ENCODE measurements at regions not wholly inside any gene's neighbourhood (a gene's known extent, or its start where the extent isn't known, plus 50 kb on each side); places are given as distances from the start of the nearest gene placed in this dataset.

- peaks cover 17% of the 10 kb centered on the region for H3K4me1 ChIP-seq (ENCODE audit: control insufficient read depth, insufficient read depth, low read length)
These were observed 59.5 kb upstream of the RIPOR2 start for GRCh38 chr6:24995270-24995669.

DNA sequence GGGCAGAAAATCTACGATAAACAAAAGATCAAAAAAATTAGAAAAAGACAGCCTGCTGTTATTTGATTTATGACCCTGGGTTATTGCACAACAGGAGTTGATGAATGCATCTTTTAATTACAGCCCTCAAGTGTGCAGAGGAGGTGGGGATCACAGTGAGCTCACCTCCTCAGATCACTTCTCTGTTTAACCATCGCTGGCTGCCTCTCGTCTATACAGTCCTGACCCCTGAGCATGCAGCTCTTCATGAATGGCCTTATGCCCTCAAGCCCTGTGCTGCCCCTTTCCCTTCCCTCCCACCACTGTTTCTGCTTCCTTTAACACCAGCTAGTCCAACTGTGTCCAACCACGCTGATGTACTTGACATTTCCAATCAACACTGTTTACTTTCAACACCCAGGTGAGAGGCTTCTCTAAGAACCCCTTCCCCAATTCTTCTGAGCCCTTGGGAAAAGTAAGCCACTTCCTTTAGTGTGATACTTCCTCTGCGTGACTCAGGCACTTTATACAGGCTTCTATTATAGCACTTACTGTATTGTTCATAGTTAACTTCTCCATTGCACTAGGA is 60.6 kb upstream of the RIPOR2 start:
- Histone ChIP-seq H3K4me3 (ENCODE audit: low read length) (no peak overlapping the region), H3K4me1 (ENCODE audit: control insufficient read depth, insufficient read depth, low read length) (peaks cover 13% of the 10 kb centered on the region), H3K36me3 (ENCODE audit: control insufficient read depth, insufficient read depth, low read length) (peaks cover 2% of the 10 kb centered on the region), H3K27me3 (ENCODE audit: control insufficient read depth, insufficient read depth, low read length) (no peaks in the 10 kb centered on the region), H3K9me3 (ENCODE audit: control insufficient read depth, insufficient read depth, low read length) (no peaks in the 10 kb centered on the region), H3K27ac (ENCODE audit: low read length) (no peak overlapping the region)
- Mint-ChIP-seq H3K9me3 (no peaks in the 10 kb centered on the region), H3K4me1 (peaks cover 39 to 48% of the 10 kb centered on the region in 2 donors), H3K4me3 (no peak overlapping the region), H3K27ac (peak overlapping the region in 1 of 2 donors; percentile 46), H3K27me3 (ENCODE audit: low read depth in 2 of 2) (no peaks in the 10 kb centered on the region), H3K36me3 (no peaks in the 10 kb centered on the region)
- DNase-seq (no peak), ATAC-seq (peak in 1 of 3 donors; percentile 55)
- 42% methylated on average over 5 of the region's 5 CpGs for WGBS (ENCODE audit: insufficient coverage)
- TF ChIP-seq CTCF (IDR thresholded peaks at IDR 0.05) = no peak
- intact Hi-C loops (cut with micrococcal nuclease) = no loop called here

More at GRCh38 chr6:24995270-24995669, 59.5 kb upstream of the RIPOR2 start:
- ATAC-seq = no peak
- no peak for TF ChIP-seq CTCF (IDR thresholded peaks at IDR 0.05)
- WGBS (ENCODE audit: insufficient coverage) = 100% methylated on average over 1 of the region's 4 CpGs
- no peak overlapping the region for H3K4me3 Mint-ChIP-seq
- H3K4me1 Mint-ChIP-seq = peaks cover 44 to 54% of the 10 kb centered on the region in 2 donors
- H3K36me3 ChIP-seq (ENCODE audit: control insufficient read depth, insufficient read depth, low read length) = peaks cover 2% of the 10 kb centered on the region
- H3K27ac Mint-ChIP-seq = peak overlapping the region in 1 of 2 donors; percentile 8
- no peaks in the 10 kb centered on the region for H3K36me3 Mint-ChIP-seq
- no peaks in the 10 kb centered on the region for H3K27me3 ChIP-seq (ENCODE audit: control insufficient read depth, insufficient read depth, low read length)
- intact Hi-C loops (cut with micrococcal nuclease) = no loop called here
- no peaks in the 10 kb centered on the region for H3K9me3 ChIP-seq (ENCODE audit: control insufficient read depth, insufficient read depth, low read length)
- no peaks in the 10 kb centered on the region for H3K27me3 Mint-ChIP-seq (ENCODE audit: low read depth in 2 of 2)
- H3K4me3 ChIP-seq (ENCODE audit: low read length) = no peak overlapping the region
- H3K27ac ChIP-seq (ENCODE audit: low read length) = no peak overlapping the region
- DNase-seq = no peak
- no peaks in the 10 kb centered on the region for H3K9me3 Mint-ChIP-seq

DNA sequence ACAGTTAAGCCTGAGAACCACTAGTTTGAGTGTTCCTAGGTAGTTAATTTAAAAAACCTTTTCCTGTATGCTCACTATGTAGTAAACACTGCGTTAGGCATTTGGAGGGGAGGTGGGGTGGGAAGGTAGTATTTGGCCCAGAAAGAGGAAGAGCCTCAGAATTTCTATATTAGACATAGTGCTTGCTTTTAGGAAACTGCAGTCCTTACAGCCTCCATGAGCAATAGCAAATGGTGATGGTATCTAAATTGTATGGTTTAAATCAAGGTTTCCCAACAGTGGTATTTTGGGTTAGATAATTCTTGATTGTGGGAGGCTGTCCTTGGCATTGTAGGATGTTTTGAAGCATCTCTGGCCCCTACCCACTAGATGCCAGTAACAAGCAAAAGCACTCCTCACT is 61.5 kb upstream of the RIPOR2 start:
- DNase-seq = no peak
- Mint-ChIP-seq H3K27ac (peak overlapping the region in 1 of 2 donors; percentile 46), H3K36me3 (no peaks in the 10 kb centered on the region), H3K4me3 (no peak overlapping the region), H3K27me3 (ENCODE audit: low read depth in 2 of 2) (no peaks in the 10 kb centered on the region), H3K9me3 (no peaks in the 10 kb centered on the region), H3K4me1 (peaks cover 30 to 39% of the 10 kb centered on the region in 2 donors)
- Histone ChIP-seq H3K27me3 (ENCODE audit: control insufficient read depth, insufficient read depth, low read length) (no peaks in the 10 kb centered on the region), H3K36me3 (ENCODE audit: control insufficient read depth, insufficient read depth, low read length) (peaks cover 2% of the 10 kb centered on the region), H3K4me1 (ENCODE audit: control insufficient read depth, insufficient read depth, low read length) (peaks cover 7% of the 10 kb centered on the region), H3K27ac (ENCODE audit: low read length) (no peak overlapping the region), H3K4me3 (ENCODE audit: low read length) (no peak overlapping the region), H3K9me3 (ENCODE audit: control insufficient read depth, insufficient read depth, low read length) (no peaks in the 10 kb centered on the region)
- no peak for ATAC-seq
- TF ChIP-seq CTCF (IDR thresholded peaks at IDR 0.05) = no peak
- intact Hi-C loops (cut with micrococcal nuclease) = no loop called here
- WGBS (ENCODE audit: insufficient coverage) = 46% methylated on average over 1 of the region's 1 CpG

- H3K4me3 Mint-ChIP-seq = no peak overlapping the region
- WGBS (ENCODE audit: insufficient coverage) = 72% methylated on average over 2 of the region's 3 CpGs
These were observed 62.1 kb upstream of the RIPOR2 start for GRCh38 chr6:24997905-24998304.

More at GRCh38 chr6:24997905-24998304, 62.1 kb upstream of the RIPOR2 start:
- Histone ChIP-seq H3K27me3 (ENCODE audit: control insufficient read depth, insufficient read depth, low read length) (no peaks in the 10 kb centered on the region), H3K4me3 (ENCODE audit: low read length) (no peak overlapping the region), H3K9me3 (ENCODE audit: control insufficient read depth, insufficient read depth, low read length) (no peaks in the 10 kb centered on the region), H3K27ac (ENCODE audit: low read length) (no peak overlapping the region), H3K36me3 (ENCODE audit: control insufficient read depth, insufficient read depth, low read length) (peaks cover 2% of the 10 kb centered on the region), H3K4me1 (ENCODE audit: control insufficient read depth, insufficient read depth, low read length) (peaks cover 10% of the 10 kb centered on the region)
- Mint-ChIP-seq H3K27ac (peak overlapping the region in 1 of 2 donors; percentile 46), H3K4me1 (peaks cover 32 to 37% of the 10 kb centered on the region in 2 donors), H3K27me3 (ENCODE audit: low read depth in 2 of 2) (no peaks in the 10 kb centered on the region), H3K9me3 (no peaks in the 10 kb centered on the region), H3K36me3 (no peaks in the 10 kb centered on the region)
- TF ChIP-seq CTCF (IDR thresholded peaks at IDR 0.05) = no peak
- intact Hi-C loops (cut with micrococcal nuclease) = no loop called here
- DNase-seq (no peak), ATAC-seq (no peak)

Measured in natural killer cell (primary cell).